GM08714 (cell line): ENCODE measurements at regions not wholly inside any gene's neighbourhood (a gene's known extent, or its start where the extent isn't known, plus 50 kb on each side); places are given as distances from the start of the nearest gene placed in this dataset.

ENCODE experiments used
- H3K4me3 ChIP-seq: fragments of 200-500 bp; sonication (Bioruptor generic); 2 replicates; pipeline ENCODE4 v1.5.1; 2014; ENCODE audit warnings: mild to moderate bottlenecking, low read length, inconsistent platforms
- ZNF274 ChIP-seq: IDR thresholded peaks from 2 replicates; pipeline ENCODE4 v1.6.1; 2012; ENCODE audit warnings: mild to moderate bottlenecking, low read depth, low read length

DNA sequence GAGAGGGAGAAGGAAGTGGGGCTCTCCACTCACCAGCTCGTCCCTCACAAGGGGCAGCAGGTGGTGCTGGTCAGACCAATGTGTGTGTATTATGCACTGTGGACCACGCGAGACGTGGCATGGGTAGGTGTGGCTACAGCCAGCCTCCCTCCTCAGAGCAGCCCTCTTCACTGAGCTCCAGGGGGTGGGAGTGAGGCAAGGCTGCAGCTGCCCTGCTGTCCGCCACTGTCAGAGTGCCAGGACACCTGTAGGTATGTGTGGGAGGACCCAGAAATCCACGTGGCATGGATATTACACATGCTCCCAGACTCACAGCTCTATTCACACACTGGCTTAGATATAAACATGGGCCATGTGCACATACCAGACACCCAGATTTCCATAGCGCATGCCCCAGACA lies 90.3 kb downstream of the VEGFA start:
- TF ChIP-seq ZNF274 = no peak
- H3K4me3 ChIP-seq = no peak overlapping the region

DNA sequence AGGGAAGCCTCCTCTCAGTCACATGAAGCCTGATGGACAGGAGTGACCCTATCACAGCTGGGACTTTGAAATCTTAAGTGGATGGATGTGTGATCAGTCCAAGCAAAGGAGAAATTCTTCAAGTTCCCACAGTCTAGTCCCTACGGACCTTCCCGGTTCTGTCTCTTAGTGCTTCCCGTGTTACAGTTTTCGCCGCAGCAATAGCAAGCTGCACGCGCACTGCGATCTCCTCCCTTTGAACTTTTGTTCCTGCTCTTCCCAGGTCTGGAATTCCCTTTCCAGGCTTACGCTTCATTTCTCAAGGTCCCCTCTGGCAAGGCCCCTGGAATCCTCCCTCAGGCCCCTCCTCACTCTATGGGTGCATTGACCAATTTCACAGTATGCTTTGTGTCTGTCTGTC lies 89.2 kb downstream of the VEGFA start:
- no peak overlapping the region for H3K4me3 ChIP-seq
- no peak for TF ChIP-seq ZNF274

DNA sequence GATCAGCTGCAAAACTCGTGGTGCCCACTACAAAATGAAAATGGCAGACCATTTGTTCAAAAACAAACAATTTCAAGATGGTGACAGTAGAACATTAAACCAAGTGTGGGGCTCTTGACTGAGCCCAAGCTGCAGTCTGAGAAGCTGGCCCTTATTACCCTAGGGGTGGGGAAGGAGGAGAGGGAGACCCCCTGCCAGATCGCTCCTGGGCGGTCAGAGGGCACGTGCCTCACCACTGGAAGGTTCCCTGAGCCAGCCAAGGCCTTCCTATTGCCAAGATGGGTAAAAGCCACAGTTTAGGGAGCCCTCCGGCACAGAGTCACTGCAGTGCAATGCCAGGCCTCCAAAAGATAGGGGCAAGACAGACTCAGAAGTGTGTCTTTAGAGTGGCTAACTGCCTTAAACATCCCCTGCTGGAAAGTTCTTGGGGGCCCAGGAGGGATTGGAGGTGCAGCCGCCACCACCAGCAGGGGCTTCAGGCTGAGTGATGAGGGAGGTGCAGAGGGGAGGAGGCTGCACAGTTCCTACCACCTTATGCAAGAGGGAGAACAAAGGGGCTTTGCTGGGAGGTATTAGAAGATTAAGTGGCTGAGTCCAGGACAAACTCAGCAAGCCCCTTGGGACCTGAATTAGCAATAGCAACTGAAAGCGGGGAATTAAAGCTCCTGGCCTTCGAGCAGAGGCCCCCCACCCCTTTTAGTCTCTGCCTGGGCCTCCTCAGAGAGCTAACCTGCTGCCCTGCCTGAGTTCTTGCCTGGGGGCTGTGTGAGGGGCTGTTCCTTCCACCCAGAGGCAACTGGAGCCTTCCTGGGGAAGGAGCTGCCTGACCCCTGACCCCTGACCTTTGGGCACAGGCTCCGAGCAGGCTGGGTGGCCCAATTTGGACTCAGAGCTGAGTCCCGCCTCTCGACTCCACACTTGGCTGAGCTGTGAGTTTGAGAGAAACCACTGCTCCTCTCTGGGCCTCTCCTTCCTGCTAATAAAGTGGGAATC lies 88.4 kb downstream of the VEGFA start:
- TF ChIP-seq ZNF274 = no peak
- H3K4me3 ChIP-seq = no peak overlapping the region

DNA sequence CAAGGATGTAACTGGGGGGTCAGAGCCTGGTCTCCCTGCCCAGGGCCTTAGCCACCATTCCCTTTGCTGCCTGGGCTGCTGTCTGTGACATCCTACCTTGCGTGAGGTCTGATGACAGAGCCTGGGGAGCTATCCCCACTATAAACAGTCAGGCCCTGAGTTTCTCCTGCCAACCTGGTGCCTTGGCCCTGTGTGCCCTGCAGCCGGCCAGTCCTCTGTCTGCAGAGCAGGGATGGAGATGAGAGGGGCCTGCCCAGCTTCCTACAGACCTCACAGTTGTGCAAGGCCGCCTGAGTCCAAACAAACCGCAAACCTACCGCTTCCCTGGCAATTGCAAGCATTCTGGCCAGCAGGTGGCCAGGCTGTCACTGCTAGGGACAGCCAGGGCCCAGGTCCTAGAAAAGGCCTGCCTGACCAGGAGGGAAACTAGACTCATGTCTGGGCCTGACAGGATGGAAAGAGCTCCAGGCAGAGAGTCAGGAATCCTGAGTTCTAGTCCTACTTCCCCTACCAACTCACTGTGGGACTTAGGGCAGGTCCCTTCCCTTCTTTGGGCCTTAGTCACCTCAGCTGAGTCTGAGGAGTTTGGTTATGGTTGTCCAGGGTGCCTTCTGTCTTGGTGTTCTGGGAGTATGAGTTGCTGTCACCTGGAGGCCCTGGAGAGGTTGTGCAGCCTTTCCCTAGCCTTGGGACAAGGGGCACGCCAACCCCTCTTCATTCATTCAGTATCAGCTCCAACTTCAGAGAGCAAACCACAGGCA lies 86.2 kb downstream of the VEGFA start:
- TF ChIP-seq ZNF274 = no peak
- H3K4me3 ChIP-seq = no peak overlapping the region

DNA sequence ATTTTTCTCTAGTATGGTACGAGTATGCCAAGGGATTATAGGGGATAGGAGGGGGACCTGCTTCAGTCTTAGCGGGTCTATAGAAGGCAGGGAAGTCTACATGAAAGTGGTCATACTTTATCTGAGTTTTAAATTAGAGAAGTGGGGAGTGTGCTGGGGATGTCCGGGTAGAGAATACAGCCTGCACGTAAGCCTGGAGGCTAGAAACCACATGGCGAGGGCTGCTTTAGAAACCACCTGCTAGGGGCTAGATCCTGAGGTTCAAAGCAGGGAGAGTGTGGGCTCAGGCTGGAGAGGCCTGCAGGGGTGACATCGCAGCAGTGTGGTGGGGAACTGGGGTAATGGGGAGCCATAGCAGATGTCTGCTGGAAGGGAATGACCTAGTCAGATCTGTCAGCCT lies 85.2 kb downstream of the VEGFA start:
- no peak for TF ChIP-seq ZNF274
- no peak overlapping the region for H3K4me3 ChIP-seq

DNA sequence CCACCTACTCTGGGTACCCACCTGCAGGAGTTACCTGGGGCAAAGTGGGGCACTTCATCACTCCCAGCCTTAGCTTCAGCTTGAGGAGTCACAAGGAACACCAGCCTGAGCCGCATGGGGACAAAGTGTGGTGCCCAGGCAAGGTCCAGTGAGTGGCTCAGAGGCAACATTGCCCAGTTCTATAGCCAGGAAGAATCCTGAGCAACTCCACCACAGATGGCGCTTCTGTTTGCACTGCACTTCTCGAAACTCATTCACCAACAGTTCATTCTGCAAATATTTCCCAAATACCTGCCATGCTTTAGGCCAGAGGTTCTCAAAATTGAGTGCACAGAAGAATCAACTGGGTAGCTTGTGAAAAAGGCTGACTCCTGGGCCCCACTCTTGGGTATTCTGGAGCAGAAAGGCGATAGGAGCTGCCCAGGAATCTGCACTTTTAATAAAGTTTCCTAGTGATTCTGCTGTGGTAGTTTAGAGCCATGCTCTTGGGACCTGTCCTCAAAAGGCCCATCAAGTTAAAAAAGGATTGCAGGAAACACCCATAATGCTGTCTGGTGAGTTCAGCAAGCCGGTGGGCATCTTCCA lies 83.1 kb downstream of the VEGFA start:
- TF ChIP-seq ZNF274 = no peak
- H3K4me3 ChIP-seq = no peak overlapping the region

DNA sequence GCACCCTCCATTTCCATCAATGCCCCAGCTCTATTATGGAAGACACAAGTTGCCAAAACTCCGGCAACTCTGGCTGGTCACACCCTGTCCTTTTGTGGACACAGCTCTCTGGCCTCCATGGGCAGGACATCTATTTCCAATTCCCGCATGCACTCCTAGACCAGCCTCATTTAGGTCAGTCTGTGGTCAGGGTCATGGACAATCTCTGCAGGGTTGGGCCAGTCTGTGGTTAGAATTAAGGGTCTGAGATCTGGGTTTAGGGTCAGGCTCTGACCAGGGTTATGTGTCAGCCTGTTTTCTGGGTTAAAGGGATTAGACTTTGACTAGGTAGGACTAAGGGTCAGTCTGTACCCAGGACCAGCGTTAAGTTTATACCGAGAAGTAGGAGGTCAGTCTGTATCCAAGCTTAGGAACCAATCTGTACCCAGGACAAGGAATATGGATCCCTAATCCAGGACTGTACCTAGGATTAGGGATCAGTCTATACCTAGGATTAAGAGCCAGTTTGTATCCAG lies 82.4 kb downstream of the VEGFA start:
- no peak overlapping the region for H3K4me3 ChIP-seq
- no peak for TF ChIP-seq ZNF274

DNA sequence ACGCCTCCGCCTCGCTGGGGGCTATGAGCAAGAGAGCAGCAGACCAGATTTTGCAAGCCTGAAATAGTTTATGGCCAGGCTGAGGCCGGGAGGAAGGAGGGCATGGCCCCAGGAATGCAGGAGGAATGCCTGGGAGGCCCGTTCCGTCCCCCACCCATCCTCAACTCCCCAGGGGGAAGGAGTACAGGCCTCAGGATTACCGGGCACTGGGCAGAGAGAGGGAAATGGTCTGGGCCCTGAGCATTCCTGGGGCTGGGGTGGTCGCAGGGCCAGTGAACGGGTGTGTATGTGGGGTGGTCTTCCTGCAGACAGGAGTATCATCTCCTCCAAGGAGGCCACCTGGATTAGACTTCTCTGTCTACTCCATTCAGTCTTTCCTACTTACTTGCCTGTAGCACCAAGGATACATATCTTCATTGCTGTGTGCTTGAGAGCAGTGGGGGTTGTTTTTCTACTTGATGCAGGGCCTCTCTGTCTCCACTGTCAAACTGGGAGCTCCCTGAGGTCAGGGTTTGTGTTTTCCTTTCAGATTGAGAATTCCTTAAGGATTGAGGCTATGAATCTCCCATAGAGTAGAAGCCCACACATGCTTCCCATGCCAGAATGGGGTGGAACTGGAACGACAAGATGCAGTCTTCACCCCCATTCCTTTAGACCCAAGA lies 81.3 kb downstream of the VEGFA start:
- no peak overlapping the region for H3K4me3 ChIP-seq
- no peak for TF ChIP-seq ZNF274

DNA sequence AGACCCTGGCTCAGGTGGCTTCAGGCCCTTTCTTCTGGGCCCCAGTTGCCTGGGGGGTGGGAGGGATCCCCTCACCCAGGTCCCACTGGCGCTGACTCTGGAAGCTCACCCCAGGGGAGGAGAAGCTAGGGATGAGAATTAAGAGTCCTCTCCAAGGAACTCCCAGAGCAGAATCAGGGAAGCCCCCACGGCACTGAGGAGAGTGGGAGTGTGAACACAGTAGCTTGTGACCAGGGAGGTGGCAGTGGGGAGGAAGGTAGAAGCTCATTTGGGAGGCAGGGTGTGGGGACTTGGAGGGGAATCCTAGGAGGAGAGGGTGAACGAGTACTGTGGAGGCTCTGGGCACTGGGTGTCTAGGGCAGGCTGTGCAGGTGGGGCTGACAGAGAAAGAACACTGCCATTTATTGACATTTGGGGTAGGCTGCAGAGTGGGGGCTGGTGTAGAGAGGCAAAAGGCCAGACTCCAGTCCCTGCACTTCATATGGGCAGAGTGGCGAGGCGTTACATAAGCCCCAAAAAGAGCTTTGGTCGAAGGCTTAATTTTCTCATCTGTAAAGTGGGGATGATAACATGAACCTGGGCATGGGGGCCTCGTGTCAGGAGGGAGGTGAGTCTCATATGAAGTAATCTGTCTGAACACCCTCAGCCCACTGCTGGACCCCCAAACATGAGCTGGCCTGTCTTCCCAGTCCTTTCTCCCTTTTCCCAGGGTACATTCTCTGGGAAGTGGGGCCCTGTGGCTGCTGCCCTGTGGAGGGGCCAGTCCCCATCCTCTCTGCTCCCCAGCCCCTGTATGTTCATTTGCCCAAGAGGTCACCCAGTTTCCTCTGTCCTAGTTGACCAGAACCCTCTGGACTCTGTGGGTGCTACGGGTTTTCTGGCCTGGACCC lies 80.5 kb downstream of the VEGFA start:
- TF ChIP-seq ZNF274 = no peak
- H3K4me3 ChIP-seq = no peak overlapping the region

DNA sequence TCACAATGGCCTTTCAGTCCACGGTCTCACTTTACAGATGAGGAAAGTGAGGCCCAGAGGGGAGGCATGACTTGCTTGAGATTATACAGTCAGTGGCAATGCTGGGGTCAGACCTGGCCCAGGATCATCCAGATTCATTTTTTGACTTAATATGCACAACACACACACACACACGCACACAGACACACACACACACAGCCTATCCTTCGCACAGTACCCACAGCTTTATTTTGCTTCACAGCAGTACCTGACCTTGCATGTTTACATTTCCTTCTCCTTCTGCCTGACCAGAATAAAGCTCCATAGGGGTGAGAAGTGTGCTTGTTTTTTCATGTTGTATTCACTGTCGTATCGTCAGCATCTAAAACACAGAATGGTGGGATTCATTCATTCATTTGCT lies 79.8 kb downstream of the VEGFA start:
- H3K4me3 ChIP-seq = no peak overlapping the region
- TF ChIP-seq ZNF274 = no peak

DNA sequence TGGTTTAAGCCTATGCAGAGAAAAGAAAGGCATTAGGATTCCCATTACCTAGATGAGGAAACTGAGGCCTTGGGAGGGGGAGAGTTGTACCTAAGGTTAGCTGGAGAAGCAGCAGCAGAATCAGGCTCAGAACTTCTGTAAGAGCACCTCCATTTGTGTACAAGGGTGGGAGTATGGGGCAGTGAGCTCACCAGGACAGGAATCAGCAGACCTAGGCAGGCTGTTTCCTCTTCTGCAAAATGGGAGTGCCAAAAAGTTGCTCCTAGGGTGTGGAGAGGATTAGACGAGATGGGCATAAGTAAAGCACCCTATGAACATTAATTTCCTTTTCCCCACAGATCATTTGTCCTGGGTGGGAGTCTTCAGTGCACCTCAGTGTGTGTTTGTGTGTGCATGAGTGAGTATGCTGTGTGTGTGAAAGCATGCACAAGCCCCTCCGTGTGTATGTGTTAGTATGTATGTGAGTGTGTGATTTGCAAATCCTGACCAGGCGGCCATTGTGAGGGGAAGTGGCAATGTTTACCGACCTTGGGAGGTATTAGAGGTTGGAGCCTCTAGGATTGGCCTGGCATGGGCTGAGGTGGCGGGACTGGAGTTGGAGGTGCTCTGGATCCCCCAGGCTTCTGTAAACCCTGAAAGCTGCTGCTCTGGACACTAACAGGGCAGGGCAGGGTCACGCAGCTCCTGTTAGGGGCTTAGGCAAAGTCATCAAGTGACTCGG lies 78.8 kb downstream of the VEGFA start:
- no peak overlapping the region for H3K4me3 ChIP-seq
- TF ChIP-seq ZNF274 = no peak
